ENCODE measurements at regions not wholly inside any gene's neighbourhood (a gene's known extent, or its start where the extent isn't known, plus 50 kb on each side); places are given as distances from the start of the nearest gene placed in this dataset.

DNA sequence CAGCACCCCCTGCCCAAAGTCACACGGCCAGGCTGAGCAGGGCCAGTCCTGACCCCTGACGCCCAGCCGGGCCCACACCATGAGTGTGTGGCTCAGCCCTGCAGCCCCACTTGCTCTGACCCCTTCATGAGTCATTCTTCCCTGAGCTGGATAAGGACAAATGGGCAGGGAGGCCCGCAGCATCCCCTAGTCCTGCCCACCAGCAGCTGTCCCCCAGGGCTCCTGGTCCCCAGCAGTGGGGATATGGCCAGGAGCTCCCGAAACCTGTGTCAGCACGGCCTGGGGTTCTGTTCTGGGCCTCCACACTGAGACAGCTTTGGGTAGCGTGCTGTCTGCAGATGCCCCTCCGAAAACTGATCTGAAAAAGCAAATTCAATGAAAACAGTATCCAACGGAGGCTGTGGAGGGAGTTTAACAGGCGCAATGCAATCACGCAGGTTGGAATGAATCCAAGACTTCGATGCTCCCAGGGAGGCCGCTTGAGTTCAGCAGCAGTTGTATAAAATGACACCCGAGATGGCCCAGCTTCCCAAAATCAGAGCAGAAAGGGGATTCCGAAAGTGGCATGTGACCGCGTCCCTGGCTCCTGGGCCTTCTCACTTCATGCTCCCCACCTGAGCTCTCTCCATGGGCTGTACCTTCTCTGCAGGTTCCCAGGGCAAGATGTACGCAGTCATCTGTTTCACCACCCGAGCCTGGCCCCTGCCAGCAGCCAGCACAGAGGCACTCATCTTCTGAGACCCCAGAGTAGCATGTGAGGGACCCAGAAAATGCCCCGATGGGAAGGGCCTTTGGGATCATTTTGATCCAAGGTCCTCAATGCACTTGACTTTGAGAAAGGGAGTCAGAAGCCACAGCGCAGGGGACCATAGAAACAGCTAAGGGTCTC lies 214.1 kb downstream of the USP6NL start:
- Mint-ChIP-seq H3K36me3 (ENCODE audit: low read depth) (no peaks in the 10 kb centered on the region), H3K4me3 (ENCODE audit: unreplicated experiment) (no peak overlapping the region), H3K4me1 (ENCODE audit: low read depth) (no peaks in the 10 kb centered on the region), H3K27ac (ENCODE audit: unreplicated experiment) (no peak overlapping the region), H3K27me3 (ENCODE audit: low read depth) (peaks cover 9% of the 10 kb centered on the region), H3K9me3 (ENCODE audit: low read depth) (peaks cover 3% of the 10 kb centered on the region)
- TF ChIP-seq, protein P1, sequence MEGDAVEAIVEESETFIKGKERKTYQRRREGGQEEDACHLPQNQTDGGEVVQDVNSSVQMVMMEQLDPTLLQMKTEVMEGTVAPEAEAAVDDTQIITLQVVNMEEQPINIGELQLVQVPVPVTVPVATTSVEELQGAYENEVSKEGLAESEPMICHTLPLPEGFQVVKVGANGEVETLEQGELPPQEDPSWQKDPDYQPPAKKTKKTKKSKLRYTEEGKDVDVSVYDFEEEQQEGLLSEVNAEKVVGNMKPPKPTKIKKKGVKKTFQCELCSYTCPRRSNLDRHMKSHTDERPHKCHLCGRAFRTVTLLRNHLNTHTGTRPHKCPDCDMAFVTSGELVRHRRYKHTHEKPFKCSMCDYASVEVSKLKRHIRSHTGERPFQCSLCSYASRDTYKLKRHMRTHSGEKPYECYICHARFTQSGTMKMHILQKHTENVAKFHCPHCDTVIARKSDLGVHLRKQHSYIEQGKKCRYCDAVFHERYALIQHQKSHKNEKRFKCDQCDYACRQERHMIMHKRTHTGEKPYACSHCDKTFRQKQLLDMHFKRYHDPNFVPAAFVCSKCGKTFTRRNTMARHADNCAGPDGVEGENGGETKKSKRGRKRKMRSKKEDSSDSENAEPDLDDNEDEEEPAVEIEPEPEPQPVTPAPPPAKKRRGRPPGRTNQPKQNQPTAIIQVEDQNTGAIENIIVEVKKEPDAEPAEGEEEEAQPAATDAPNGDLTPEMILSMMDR (IDR thresholded peaks at IDR 0.05), result no peak
- no peak for DNase-seq (ENCODE audit: low spot score)

DNA sequence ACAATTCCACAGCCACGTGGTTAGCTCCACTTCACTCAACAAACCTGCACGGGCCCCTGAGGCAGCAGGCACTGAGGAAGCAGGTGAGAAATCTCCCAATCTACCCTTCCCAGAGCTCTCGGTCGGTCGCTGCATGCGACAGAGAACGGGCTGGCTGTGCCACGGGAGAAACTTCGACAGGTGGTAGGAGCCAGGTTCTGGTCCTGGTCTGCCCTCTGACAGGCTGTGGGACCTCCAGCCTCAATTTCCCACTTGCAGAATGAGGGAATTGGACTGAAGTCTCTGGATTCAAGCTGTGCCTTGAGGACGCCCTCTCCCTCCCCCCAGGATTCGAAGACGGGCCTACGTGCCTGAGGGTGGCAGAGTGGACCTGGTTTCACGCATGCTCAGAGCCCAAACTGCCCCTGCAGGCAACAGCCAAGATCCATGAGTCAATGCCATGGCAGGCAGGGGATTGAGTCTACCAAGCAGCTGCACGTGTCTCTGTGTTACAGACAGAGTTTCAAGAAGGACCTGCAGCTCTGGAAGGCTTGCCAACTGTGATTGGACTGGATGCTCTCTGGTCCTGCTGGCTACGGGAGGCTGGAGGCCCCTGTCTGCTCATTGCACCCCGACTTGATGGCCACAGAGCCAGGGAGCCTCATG lies 215.0 kb downstream of the USP6NL start:
- H3K4me1 Mint-ChIP-seq (ENCODE audit: low read depth), result no peaks in the 10 kb centered on the region
- H3K36me3 Mint-ChIP-seq (ENCODE audit: low read depth), result no peaks in the 10 kb centered on the region
- no peak overlapping the region for H3K4me3 Mint-ChIP-seq (ENCODE audit: unreplicated experiment)
- H3K9me3 Mint-ChIP-seq (ENCODE audit: low read depth), result peaks cover 3% of the 10 kb centered on the region
- no peak for DNase-seq (ENCODE audit: low spot score)
- peaks cover 9% of the 10 kb centered on the region for H3K27me3 Mint-ChIP-seq (ENCODE audit: low read depth)
- H3K27ac Mint-ChIP-seq (ENCODE audit: unreplicated experiment), result no peak overlapping the region
- TF ChIP-seq, protein P1 (IDR thresholded peaks at IDR 0.05), result no peak

DNA sequence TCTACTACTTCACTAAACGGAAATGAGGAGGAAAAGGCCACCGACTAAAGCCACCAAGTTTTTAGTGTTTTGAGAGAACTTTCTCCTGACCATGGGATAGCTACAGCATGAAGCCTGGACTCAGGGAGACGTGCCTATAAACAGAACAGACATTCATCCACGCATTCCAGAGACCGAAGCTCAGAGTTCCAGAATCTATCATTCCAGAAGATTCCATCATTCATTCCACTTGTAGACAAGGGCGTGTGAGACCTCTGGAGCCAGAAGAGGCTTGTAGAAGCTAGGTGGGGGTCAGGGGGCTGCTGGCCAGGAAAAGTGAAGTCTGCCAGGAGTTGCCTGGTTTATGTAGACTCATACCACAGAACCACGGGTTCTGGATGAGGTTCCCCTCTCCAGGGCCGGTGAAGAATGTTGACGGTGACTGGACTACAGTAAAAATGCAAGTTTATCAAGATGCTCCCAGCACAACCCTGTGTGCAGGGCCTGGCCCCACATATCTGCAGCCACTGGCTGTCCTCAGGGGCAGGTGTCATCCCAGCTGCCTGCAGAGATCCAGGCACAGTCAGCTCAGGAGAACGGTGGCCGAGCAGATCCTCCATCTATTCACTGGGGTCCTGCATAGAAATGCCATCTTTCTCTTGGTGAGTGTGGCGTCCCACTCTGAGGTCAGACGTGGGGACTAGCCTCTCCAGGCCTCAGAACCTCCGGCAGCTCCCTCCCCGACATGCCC lies 215.7 kb downstream of the USP6NL start:
- DNase-seq (ENCODE audit: low spot score), result no peak
- H3K4me1 Mint-ChIP-seq (ENCODE audit: low read depth), result no peaks in the 10 kb centered on the region
- no peaks in the 10 kb centered on the region for H3K36me3 Mint-ChIP-seq (ENCODE audit: low read depth)
- peaks cover 9% of the 10 kb centered on the region for H3K27me3 Mint-ChIP-seq (ENCODE audit: low read depth)
- no peak overlapping the region for H3K27ac Mint-ChIP-seq (ENCODE audit: unreplicated experiment)
- no peak overlapping the region for H3K4me3 Mint-ChIP-seq (ENCODE audit: unreplicated experiment)
- H3K9me3 Mint-ChIP-seq (ENCODE audit: low read depth), result peaks cover 3% of the 10 kb centered on the region
- TF ChIP-seq, protein P1 (IDR thresholded peaks at IDR 0.05), result no peak

DNA sequence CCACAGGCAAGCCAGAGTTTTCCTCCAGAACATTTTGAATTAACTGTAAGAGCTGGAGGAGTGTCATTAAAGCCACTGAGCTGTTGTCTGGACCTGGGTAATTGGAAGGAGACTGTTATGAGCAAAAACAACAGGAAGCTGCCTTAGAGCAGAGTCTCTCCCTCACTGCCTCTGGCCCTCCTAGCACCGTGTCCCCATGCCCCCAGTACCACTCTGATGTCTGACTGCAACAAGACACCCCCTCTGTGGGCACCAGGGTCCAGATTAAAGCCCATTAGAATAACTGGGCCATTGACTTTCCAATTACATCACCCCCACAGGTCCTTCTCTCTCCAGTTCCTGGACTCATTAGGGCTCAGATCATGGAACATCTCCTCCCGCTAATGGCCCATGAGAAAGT lies 216.3 kb downstream of the USP6NL start:
- Mint-ChIP-seq H3K27ac (ENCODE audit: unreplicated experiment) (no peak overlapping the region), H3K27me3 (ENCODE audit: low read depth) (peaks cover 9% of the 10 kb centered on the region), H3K9me3 (ENCODE audit: low read depth) (peaks cover 3% of the 10 kb centered on the region)

More for the DNA sequence above, 216.3 kb downstream of the USP6NL start:
- no peak for DNase-seq (ENCODE audit: low spot score)
- no peaks in the 10 kb centered on the region for H3K4me1 Mint-ChIP-seq (ENCODE audit: low read depth)
- H3K4me3 Mint-ChIP-seq (ENCODE audit: unreplicated experiment), result no peak overlapping the region
- TF ChIP-seq, protein P1 (IDR thresholded peaks at IDR 0.05), result no peak
- H3K36me3 Mint-ChIP-seq (ENCODE audit: low read depth), result no peaks in the 10 kb centered on the region
